OCI-LY3 (cell line): ENCODE measurements at regions not wholly inside any gene's neighbourhood (a gene's known extent, or its start where the extent isn't known, plus 50 kb on each side); places are given as distances from the start of the nearest gene placed in this dataset.

Source experiments
- H2AFZ ChIP-seq: fragments of 200-600, 300-600 bp; shearing (Covaris generic); 2 replicates; pipeline ENCODE4 v1.6.0; 2014; ENCODE audit warnings: antibody characterized with exemption, low read depth, low read length
- H3K27ac ChIP-seq: fragments of 200-600, 300-600 bp; sonication (generic); 2 replicates; pipeline ENCODE4 v1.5.1; 2014; ENCODE audit warnings: mild to moderate bottlenecking, low read length, moderate library complexity, mixed read lengths
- H3K27me3 ChIP-seq: fragments of 200-600, 300-600 bp; sonication (generic); 2 replicates; pipeline ENCODE4 v1.6.1; 2014; ENCODE audit warnings: low read depth, low read length, mixed read lengths
- H3K36me3 ChIP-seq: fragments of 200-600, 300-600 bp; sonication (generic); replicated peaks from 2 replicates; pipeline ENCODE3; 2014; ENCODE audit warnings: low read depth, low read length, mixed read lengths
- H3K4me1 ChIP-seq: fragments of 300-600, 200-600 bp; sonication (generic); 2 replicates; pipeline ENCODE4 v1.6.1; 2014; ENCODE audit warnings: low read length, mixed read lengths
- H3K4me2 ChIP-seq: fragments of 200-600, 300-600 bp; sonication (generic); 2 replicates; pipeline ENCODE4 v1.6.1; 2014; ENCODE audit warnings: low read length, mixed read lengths
- H3K4me3 ChIP-seq: fragments of 300-600, 200-600 bp; sonication (generic); 2 replicates; pipeline ENCODE4 v1.5.1; 2014; ENCODE audit warnings: antibody characterized with exemption, mild to moderate bottlenecking, low read length, moderate library complexity
- H3K79me2 ChIP-seq: fragments of 300-600, 200-600 bp; shearing (Covaris generic); 2 replicates; pipeline ENCODE4 v1.6.1; 2014; ENCODE audit warnings: mild to moderate bottlenecking, low read length, mixed read lengths
- H3K9ac ChIP-seq: fragments of 300-600, 200-600 bp; shearing (Covaris generic); 2 replicates; pipeline ENCODE4 v1.6.0; 2014; ENCODE audit warnings: mild to moderate bottlenecking, low read length, moderate library complexity
- H3K9me3 ChIP-seq: fragments of 200-600, 300-600 bp; shearing (Covaris generic); 2 replicates; pipeline ENCODE4 v1.6.1; 2014; ENCODE audit warnings: low read length, mixed read lengths; ENCODE audit not compliant: insufficient read depth
- H4K20me1 ChIP-seq: fragments of 200-600, 300-600 bp; sonication (generic); 2 replicates; pipeline ENCODE4 v1.6.1; 2016; ENCODE audit warnings: low read length, mixed read lengths; ENCODE audit not compliant: insufficient read depth
- EZH2phosphoT487 ChIP-seq: fragments of 200-600 bp; shearing (Covaris generic); IDR thresholded peaks from 2 replicates; pipeline ENCODE4 v1.6.1; 2018; ENCODE audit warnings: antibody characterized with exemption, mixed run types, low read depth
- TF ChIP-seq, protein P1 (sequence below): fragments of 200-600, 300-600 bp; sonication (generic); IDR thresholded peaks from 2 replicates; pipeline ENCODE4 v1.5.1; 2014; ENCODE audit warnings: antibody characterized with exemption, low read length, low read depth

DNA sequence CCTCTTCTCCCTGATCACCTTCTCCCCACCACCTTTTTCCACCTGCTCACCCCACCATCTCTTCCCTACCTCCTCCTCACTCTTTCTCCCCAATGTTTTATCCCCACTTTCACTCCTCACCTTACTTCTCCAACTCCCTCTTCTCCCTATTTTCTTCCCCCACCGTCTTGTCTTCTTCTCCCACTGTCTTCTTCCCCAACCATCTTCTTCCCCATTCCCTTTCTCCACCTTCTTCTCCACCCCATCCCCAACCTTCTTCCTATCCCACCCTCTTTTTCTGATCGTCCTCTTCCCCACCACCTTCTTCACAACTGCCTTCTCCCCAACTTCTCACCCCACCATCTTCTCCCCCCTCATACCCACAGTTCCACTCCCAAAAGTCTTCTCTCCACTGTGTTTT lies 929.4 kb downstream of the UQCRFS1 start:
- Histone ChIP-seq H3K36me3 (no peaks in the 10 kb centered on the region), H3K79me2 (no peaks in the 10 kb centered on the region), H3K4me3 (no peak overlapping the region), H3K27ac (no peak overlapping the region), H3K9ac (no peak overlapping the region), H2AFZ (no peak overlapping the region), H3K9me3 (no peaks in the 10 kb centered on the region), H3K27me3 (peaks cover 37% of the 10 kb centered on the region), H4K20me1 (no peaks in the 10 kb centered on the region), H3K4me2 (no peak overlapping the region), H3K4me1 (no peaks in the 10 kb centered on the region)
- TF ChIP-seq, protein P1, sequence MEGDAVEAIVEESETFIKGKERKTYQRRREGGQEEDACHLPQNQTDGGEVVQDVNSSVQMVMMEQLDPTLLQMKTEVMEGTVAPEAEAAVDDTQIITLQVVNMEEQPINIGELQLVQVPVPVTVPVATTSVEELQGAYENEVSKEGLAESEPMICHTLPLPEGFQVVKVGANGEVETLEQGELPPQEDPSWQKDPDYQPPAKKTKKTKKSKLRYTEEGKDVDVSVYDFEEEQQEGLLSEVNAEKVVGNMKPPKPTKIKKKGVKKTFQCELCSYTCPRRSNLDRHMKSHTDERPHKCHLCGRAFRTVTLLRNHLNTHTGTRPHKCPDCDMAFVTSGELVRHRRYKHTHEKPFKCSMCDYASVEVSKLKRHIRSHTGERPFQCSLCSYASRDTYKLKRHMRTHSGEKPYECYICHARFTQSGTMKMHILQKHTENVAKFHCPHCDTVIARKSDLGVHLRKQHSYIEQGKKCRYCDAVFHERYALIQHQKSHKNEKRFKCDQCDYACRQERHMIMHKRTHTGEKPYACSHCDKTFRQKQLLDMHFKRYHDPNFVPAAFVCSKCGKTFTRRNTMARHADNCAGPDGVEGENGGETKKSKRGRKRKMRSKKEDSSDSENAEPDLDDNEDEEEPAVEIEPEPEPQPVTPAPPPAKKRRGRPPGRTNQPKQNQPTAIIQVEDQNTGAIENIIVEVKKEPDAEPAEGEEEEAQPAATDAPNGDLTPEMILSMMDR, result no peak
- TF ChIP-seq EZH2phosphoT487, result no peak

DNA sequence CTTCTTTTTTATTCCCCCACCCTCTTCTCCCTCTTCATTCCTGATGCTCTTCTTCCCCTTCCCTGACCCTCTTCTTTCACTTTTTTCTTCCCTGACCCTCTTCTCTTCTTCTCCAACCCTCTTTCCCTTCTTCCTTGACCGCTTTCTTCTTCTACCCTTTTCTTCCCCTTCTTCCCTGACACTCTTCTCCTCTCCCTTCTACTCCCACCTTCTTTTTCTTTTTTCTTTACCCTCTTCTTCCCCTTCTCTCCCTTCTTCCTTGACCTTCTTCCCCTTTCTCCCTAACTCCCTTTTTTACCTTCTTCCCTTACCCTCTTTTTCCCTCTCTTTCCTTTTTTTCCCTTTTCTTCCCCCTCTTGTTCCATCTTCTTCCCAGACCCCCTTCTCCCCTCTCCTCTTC lies 931.3 kb downstream of the UQCRFS1 start:
- Histone ChIP-seq H4K20me1 (no peaks in the 10 kb centered on the region), H3K9me3 (no peaks in the 10 kb centered on the region), H3K4me3 (no peak overlapping the region), H3K9ac (no peak overlapping the region), H3K27ac (no peak overlapping the region), H3K4me1 (no peaks in the 10 kb centered on the region), H3K4me2 (no peak overlapping the region), H3K27me3 (peaks cover 42% of the 10 kb centered on the region), H3K36me3 (no peaks in the 10 kb centered on the region), H2AFZ (no peak overlapping the region), H3K79me2 (no peaks in the 10 kb centered on the region)
- TF ChIP-seq, protein P1, result no peak
- no peak for TF ChIP-seq EZH2phosphoT487

DNA sequence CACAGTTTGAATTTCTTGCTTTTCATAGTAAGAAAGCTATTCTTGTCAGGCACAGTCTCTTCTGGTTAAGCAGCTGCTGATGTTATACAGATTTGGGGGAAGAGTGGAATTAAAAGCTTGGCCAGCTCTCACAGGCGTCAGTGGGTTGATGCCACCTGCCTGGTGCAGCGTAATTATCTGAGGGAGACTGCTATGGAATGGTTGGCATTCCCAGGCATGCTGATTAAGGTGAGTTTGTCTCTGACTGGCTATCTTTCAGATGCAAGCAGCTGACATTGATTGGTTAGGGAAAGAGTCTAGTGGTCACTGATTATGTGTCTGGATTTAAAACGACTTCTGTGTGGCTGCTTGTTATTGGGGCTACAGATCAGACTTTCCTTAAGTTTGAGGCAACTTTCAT lies 948.4 kb downstream of the UQCRFS1 start:
- Histone ChIP-seq H4K20me1 (no peaks in the 10 kb centered on the region), H3K9me3 (no peaks in the 10 kb centered on the region), H3K4me1 (no peaks in the 10 kb centered on the region), H2AFZ (no peak overlapping the region), H3K27ac (no peak overlapping the region), H3K27me3 (peaks cover 3% of the 10 kb centered on the region; the same call in 1 of the 2 replicates), H3K36me3 (no peaks in the 10 kb centered on the region), H3K4me2 (no peak overlapping the region), H3K79me2 (no peaks in the 10 kb centered on the region), H3K4me3 (no peak overlapping the region), H3K9ac (no peak overlapping the region)
- no peak for TF ChIP-seq EZH2phosphoT487
- TF ChIP-seq, protein P1, result no peak

DNA sequence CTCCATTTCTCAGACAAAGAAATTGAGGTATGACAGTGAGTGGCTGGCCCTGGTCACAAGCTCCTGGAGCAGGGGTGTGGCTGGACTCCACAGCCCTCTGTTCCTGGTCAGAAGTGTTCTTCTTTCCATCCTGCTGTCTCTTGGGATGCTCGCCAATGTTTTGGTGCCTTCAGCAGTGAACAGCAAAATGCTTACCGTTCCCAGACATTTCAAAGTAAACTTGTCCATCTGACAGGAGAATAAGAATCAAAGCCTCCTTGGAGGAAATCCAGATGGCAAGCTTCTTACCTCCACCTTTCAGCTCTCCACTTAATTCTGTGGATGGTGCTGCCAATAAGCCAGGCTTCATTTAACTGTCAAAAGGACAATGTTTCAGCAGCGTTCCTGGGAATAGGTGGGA lies 954.1 kb downstream of the UQCRFS1 start:
- no peaks in the 10 kb centered on the region for H3K4me1 ChIP-seq
- H3K27ac ChIP-seq, result no peak overlapping the region
- no peak overlapping the region for H3K4me3 ChIP-seq
- no peaks in the 10 kb centered on the region for H3K9me3 ChIP-seq
- H3K9ac ChIP-seq, result no peak overlapping the region
- no peaks in the 10 kb centered on the region for H4K20me1 ChIP-seq
- H2AFZ ChIP-seq, result no peak overlapping the region
- TF ChIP-seq, protein P1, result no peak
- TF ChIP-seq EZH2phosphoT487, result no peak
- no peaks in the 10 kb centered on the region for H3K36me3 ChIP-seq
- no peak overlapping the region for H3K4me2 ChIP-seq
- no peaks in the 10 kb centered on the region for H3K79me2 ChIP-seq
- H3K27me3 ChIP-seq, result peaks cover 3% of the 10 kb centered on the region
